ENCODE measurements at regions not wholly inside any gene's neighbourhood (a gene's known extent, or its start where the extent isn't known, plus 50 kb on each side); places are given as distances from the start of the nearest gene placed in this dataset.

- intact Hi-C loops (cut with DNase I) = no loop called here
- H3K27me3 ChIP-seq = no peaks in the 10 kb centered on the region
These were observed 135.5 kb upstream of the ZSWIM2 start for GRCh38 chr2:186984481-186984880.

GRCh38 chr2:186980787-186981550, 132.0 kb upstream of the ZSWIM2 start:
- Histone ChIP-seq H3K4me1 (no peaks in the 10 kb centered on the region), H3K27me3 (no peaks in the 10 kb centered on the region), H3K36me3 (no peaks in the 10 kb centered on the region), H3K4me3 (no peak overlapping the region), H3K27ac (no peak overlapping the region), H3K9me3 (peaks cover 0 to 2% (median 0%) of the 10 kb centered on the region in 11 donors)
- WGBS, 2 donors = 82 to 86% methylated on average over 11 of the region's 11 CpGs
- ATAC-seq (no peak), DNase-seq (no peak)
- TF ChIP-seq CTCF (IDR thresholded peaks at IDR 0.05) = no peak
- intact Hi-C loops (cut with DNase I) = no loop called here

More at GRCh38 chr2:186984481-186984880, 135.5 kb upstream of the ZSWIM2 start:
- Histone ChIP-seq H3K9me3 (peaks cover 0 to 32% (median 0%) of the 10 kb centered on the region in 11 donors), H3K27ac (no peak overlapping the region), H3K4me3 (no peak overlapping the region), H3K4me1 (no peaks in the 10 kb centered on the region), H3K36me3 (no peaks in the 10 kb centered on the region)
- 86 to 91% methylated on average over 3 of the region's 3 CpGs for WGBS, 2 donors
- ATAC-seq (no peak), DNase-seq (no peak)
- no peak for TF ChIP-seq CTCF (IDR thresholded peaks at IDR 0.05)

- 99 to 100% methylated on average over 2 of the region's 2 CpGs for WGBS, 2 donors
These were observed 131.1 kb upstream of the ZSWIM2 start for GRCh38 chr2:186980117-186980442.

GRCh38 chr2:186979439-186980116, 130.6 kb upstream of the ZSWIM2 start:
- DNase-seq (no peak), ATAC-seq (no peak)
- Histone ChIP-seq H3K36me3 (no peaks in the 10 kb centered on the region), H3K4me1 (no peaks in the 10 kb centered on the region), H3K4me3 (no peak overlapping the region), H3K27ac (no peak overlapping the region), H3K9me3 (no peaks in the 10 kb centered on the region), H3K27me3 (no peaks in the 10 kb centered on the region)
- TF ChIP-seq CTCF (IDR thresholded peaks at IDR 0.05) = no peak
- 88 to 92% methylated on average over 10 of the region's 10 CpGs for WGBS, 2 donors
- intact Hi-C loops (cut with DNase I) = no loop called here

More at GRCh38 chr2:186980117-186980442, 131.1 kb upstream of the ZSWIM2 start:
- TF ChIP-seq CTCF (IDR thresholded peaks at IDR 0.05) = no peak
- DNase-seq = no peak
- Histone ChIP-seq H3K4me1 (no peaks in the 10 kb centered on the region), H3K27ac (no peak overlapping the region), H3K36me3 (no peaks in the 10 kb centered on the region), H3K27me3 (no peaks in the 10 kb centered on the region), H3K4me3 (no peak overlapping the region), H3K9me3 (no peaks in the 10 kb centered on the region)
- ATAC-seq = no peak
- intact Hi-C loops (cut with DNase I) = no loop called here
